Prostate gland (tissue), 2 donors: ENCODE measurements at regions not wholly inside any gene's neighbourhood (a gene's known extent, or its start where the extent isn't known, plus 50 kb on each side); places are given as distances from the start of the nearest gene placed in this dataset.
"Not testable (repeated sequence)": the region's sequence is repeated elsewhere in the genome, so short reads cannot be mapped to it uniquely, and the experiment has no call there.

ENCODE experiments used
- DNase-seq: peaks from one replicate; pipeline ENCODE4 v3.0.0-alpha.2; 2019; ENCODE audit warnings: low spot score
- H3K27ac ChIP-seq, 2 donors: fragments of 200-600 bp; sonication (generic); 2 replicates each; pipeline ENCODE4 v1.5.1; 2017 to 2019
- H3K27me3 ChIP-seq: fragments of 200-600 bp; sonication (generic); replicated peaks from 2 replicates; pipeline ENCODE4 v1.5.1; 2019; ENCODE audit not compliant: insufficient read depth
- H3K36me3 ChIP-seq, 2 donors: fragments of 200-600 bp; sonication (generic); 1 replicate in 1 of 2; 2 replicates in 1 of 2; pipeline versions ENCODE4 v1.5.1 to v1.8.1; 2017 to 2019
- H3K4me1 ChIP-seq: fragments of 200-600 bp; sonication (generic); replicated peaks from 2 replicates; pipeline ENCODE4 v1.5.1; 2019
- H3K4me3 ChIP-seq, 2 donors: fragments of 200-600 bp; sonication (generic); 2 replicates each; pipeline ENCODE4 v1.5.1; 2017 to 2019
- H3K9me3 ChIP-seq: fragments of 200-600 bp; sonication (generic); 2 replicates; pipeline ENCODE4 v1.5.1; 2017
- POLR2A ChIP-seq: fragments of 450-650 bp; IDR thresholded peaks from one replicate; pipeline ENCODE4 v1.6.1; 2016; ENCODE audit warnings: antibody characterized with exemption, mild to moderate bottlenecking
- POLR2AphosphoS5 ChIP-seq: sonication (generic); formaldehyde crosslinking; IDR thresholded peaks from one replicate; pipeline ENCODE4 v1.6.1; 2017; ENCODE audit warnings: antibody characterized with exemption
- WGBS: methylation state at CpG from one replicate; pipeline ENCODE4 v1.1.5; 2018; 5-methylcytosine and 5-hydroxymethylcytosine counted together
- intact Hi-C: fragments of 100-400 bp; cut with DNase I; formaldehyde crosslinking; loops from one replicate; pipeline ENCODE4 v1.14.2; 2022
- TF ChIP-seq, protein P1 (sequence below), 4 experiments: fragments of 200-600 bp in 2 of 4; fragments of 450-650 bp in 2 of 4; sonication (generic) in 2 of 4; IDR thresholded peaks; 1 replicate in 3 of 4; 2 replicates in 1 of 4; pipeline ENCODE4 v1.5.1; 2016 to 2019; ENCODE audit warnings: antibody characterized with exemption in 4 of 4, mild to moderate bottlenecking in 2 of 4, moderate library complexity in 2 of 4

DNA sequence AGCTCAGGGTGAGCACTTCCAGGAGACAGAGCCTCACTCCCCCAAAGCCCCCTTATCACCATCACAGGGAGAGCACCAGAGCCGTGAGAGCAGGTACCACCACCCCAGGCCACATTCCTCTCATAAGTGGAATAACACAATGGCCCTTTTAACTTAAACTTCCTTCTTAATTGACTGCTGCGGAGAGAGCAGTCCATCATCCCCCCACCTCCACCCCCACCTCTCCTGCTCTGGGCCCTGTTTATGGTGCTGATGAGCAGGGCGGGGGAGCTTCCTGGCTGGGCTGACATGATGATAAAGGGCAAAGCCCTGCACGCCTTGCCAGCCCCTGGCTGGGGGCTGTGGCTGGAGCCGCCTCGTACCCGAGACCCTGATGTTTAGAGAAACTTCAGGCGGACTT lies 81.4 kb upstream of the PODXL start:
- H3K4me3 ChIP-seq: no peak overlapping the region
- no peak overlapping the region for H3K27ac ChIP-seq
- 85% methylated on average over 8 of the region's 8 CpGs for WGBS
- intact Hi-C loops: no loop called here
- no peaks in the 10 kb centered on the region for H3K9me3 ChIP-seq
- DNase-seq: no peak
- H3K4me1 ChIP-seq: no peaks in the 10 kb centered on the region
- H3K36me3 ChIP-seq: no peaks in the 10 kb centered on the region
- H3K27me3 ChIP-seq: no peaks in the 10 kb centered on the region
- TF ChIP-seq POLR2AphosphoS5 (no peak), POLR2A (no peak)
- TF ChIP-seq, protein P1, sequence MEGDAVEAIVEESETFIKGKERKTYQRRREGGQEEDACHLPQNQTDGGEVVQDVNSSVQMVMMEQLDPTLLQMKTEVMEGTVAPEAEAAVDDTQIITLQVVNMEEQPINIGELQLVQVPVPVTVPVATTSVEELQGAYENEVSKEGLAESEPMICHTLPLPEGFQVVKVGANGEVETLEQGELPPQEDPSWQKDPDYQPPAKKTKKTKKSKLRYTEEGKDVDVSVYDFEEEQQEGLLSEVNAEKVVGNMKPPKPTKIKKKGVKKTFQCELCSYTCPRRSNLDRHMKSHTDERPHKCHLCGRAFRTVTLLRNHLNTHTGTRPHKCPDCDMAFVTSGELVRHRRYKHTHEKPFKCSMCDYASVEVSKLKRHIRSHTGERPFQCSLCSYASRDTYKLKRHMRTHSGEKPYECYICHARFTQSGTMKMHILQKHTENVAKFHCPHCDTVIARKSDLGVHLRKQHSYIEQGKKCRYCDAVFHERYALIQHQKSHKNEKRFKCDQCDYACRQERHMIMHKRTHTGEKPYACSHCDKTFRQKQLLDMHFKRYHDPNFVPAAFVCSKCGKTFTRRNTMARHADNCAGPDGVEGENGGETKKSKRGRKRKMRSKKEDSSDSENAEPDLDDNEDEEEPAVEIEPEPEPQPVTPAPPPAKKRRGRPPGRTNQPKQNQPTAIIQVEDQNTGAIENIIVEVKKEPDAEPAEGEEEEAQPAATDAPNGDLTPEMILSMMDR (IDR thresholded peaks at IDR 0.05): no peak

DNA sequence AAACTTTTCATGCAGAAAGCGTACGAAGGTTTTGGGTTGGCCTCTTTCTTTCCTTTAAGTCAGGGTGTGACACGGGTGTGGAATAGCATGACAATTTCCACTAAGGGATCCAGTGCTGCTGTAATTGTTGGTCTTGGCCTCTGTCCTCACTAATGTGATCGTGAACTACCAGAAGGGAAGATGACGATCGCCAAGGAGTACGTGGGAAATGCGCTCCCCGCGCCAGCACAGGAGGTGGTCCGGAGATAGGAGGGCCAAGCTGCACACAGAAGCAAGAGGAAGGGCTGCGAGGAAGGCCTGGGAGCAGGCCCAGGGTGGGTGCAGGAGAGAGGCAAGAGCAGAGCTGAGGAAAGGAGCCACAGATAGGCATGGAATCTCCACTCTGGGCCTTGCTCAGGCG lies 79.7 kb upstream of the PODXL start:
- no peaks in the 10 kb centered on the region for H3K27me3 ChIP-seq
- H3K27ac ChIP-seq: no peak overlapping the region
- TF ChIP-seq, protein P1 (IDR thresholded peaks at IDR 0.05): no peak
- H3K36me3 ChIP-seq: no peaks in the 10 kb centered on the region
- intact Hi-C loops: no loop called here
- no peaks in the 10 kb centered on the region for H3K9me3 ChIP-seq
- H3K4me3 ChIP-seq: no peak overlapping the region
- H3K4me1 ChIP-seq: no peaks in the 10 kb centered on the region
- 85% methylated on average over 13 of the region's 13 CpGs for WGBS
- no peak for DNase-seq

DNA sequence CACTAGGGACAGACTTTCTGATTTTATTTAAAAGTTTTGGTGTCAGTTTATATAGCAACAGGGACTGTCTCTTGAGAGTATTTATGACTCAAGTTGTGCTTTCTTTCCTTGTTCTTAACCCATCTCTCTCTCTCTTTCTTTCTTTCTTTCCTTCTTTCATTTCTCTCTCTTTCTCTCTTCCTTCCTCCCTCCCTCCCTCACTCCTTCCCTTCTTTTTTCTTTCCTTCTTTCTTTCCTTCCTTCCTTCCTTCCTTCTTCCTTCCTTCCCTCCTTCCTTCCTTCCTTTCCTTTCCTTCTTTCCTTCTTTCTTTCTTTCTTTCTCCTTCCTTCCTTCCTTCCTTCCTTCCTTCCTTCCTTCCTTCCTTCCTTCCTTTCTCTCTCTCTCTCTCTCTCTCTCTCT lies 77.8 kb upstream of the PODXL start:
- intact Hi-C loops, H3K9me3 ChIP-seq, H3K4me1 ChIP-seq, H3K27ac ChIP-seq, H3K36me3 ChIP-seq, H3K27me3 ChIP-seq, DNase-seq, H3K4me3 ChIP-seq: not testable (repeated sequence)

DNA sequence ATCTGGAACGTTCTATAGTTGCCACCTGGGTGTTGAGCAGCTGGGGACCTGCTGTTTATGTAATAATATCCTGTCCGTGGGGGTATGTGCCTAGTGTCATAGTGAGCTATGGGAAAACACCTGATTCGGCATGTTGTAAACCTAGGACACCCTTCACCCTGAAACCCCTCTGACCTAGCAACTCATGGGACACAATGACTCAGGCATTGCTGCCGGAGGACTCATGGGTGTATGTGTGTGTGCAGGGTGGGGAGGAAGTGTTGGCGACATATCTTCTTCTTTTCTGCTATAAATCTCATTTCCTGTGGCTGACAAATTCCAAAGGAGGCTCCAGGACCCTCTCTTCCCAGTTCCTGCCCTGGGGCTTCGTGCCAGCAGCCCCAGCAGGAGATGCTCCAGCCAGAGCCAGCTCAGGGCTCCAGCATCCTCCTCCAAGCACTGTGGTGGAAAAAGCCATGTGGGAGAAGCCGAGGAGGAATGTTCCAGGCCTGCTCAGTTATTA lies 77.0 kb upstream of the PODXL start:
- H3K27ac ChIP-seq: no peak overlapping the region
- no peak for DNase-seq
- H3K27me3 ChIP-seq: no peaks in the 10 kb centered on the region
- no peaks in the 10 kb centered on the region for H3K36me3 ChIP-seq
- TF ChIP-seq, protein P1 (IDR thresholded peaks at IDR 0.05): no peak
- TF ChIP-seq POLR2A (no peak), POLR2AphosphoS5 (no peak)
- WGBS: 77% methylated on average over 7 of the region's 7 CpGs
- H3K9me3 ChIP-seq: no peaks in the 10 kb centered on the region
- H3K4me1 ChIP-seq: no peaks in the 10 kb centered on the region
- no peak overlapping the region for H3K4me3 ChIP-seq
- intact Hi-C loops: no loop called here

DNA sequence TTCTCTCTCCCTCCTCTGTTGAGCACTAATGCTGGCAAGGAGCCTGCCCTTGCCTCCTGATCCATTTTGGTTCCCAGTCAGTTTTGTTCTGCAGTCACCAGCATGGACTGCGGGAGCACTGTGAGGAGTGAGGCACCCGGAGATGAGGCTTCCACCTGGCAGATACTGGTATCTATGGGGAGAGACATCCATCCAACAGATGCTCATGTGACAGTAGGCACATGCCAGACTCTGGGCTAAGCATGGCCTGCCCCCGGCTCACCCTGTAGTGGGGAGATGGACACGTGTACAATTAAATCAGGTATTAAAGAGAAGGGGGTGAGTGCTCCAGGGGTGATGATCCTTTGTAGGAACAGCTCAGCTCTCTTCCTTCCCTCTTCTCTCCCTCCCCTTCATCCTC lies 74.0 kb upstream of the PODXL start:
- Histone ChIP-seq H3K27me3 (no peaks in the 10 kb centered on the region), H3K9me3 (no peaks in the 10 kb centered on the region), H3K4me1 (no peaks in the 10 kb centered on the region), H3K36me3 (no peaks in the 10 kb centered on the region), H3K27ac (no peak overlapping the region), H3K4me3 (no peak overlapping the region)
- 81% methylated on average over 4 of the region's 4 CpGs for WGBS
- DNase-seq: no peak
- TF ChIP-seq, protein P1 (IDR thresholded peaks at IDR 0.05): no peak
- intact Hi-C loops: no loop called here
